Smooth muscle cell (in vitro differentiated cells): ENCODE measurements at regions not wholly inside any gene's neighbourhood (a gene's known extent, or its start where the extent isn't known, plus 50 kb on each side); places are given as distances from the start of the nearest gene placed in this dataset.

Experiments used
- DNase-seq: peaks from one replicate; lab custom pipeline; 2025; ENCODE audit not compliant: unreplicated experiment; lab: John Stamatoyannopoulos, UW
- H2AFZ ChIP-seq: fragments of 200-600 bp; sonication (generic); 2 replicates; pipeline ENCODE4 v1.6.0; 2016; ENCODE audit warnings: antibody characterized with exemption, low read depth, mild to moderate bottlenecking
- H3F3A ChIP-seq: fragments of 200-600 bp; sonication (generic); 2 replicates; pipeline ENCODE4 v1.6.0; 2017; ENCODE audit warnings: antibody characterized with exemption, low read depth
- H3K27ac ChIP-seq: fragments of 200-600 bp; sonication (generic); 2 replicates; pipeline ENCODE4 v1.5.1; 2016; ENCODE audit warnings: low read depth, mild to moderate bottlenecking
- H3K27me3 ChIP-seq: fragments of 200-600 bp; sonication (generic); 2 replicates; pipeline ENCODE4 v1.6.1; 2016; ENCODE audit warnings: low read depth, mild to moderate bottlenecking
- H3K36me3 ChIP-seq: fragments of 200-600 bp; sonication (generic); 2 replicates; pipeline ENCODE4 v1.5.1; 2016; ENCODE audit warnings: low read depth
- H3K4me1 ChIP-seq: fragments of 200-600 bp; sonication (generic); 2 replicates; pipeline ENCODE4 v1.5.1; 2016; ENCODE audit warnings: low read depth
- H3K4me2 ChIP-seq: fragments of 200-600 bp; sonication (generic); 2 replicates; pipeline ENCODE4 v1.6.0; 2016; ENCODE audit warnings: mild to moderate bottlenecking
- H3K4me3 ChIP-seq: fragments of 200-600 bp; sonication (generic); 2 replicates; pipeline ENCODE4 v1.5.1; 2016; ENCODE audit warnings: mild to moderate bottlenecking
- H3K79me2 ChIP-seq: fragments of 200-600 bp; sonication (generic); 2 replicates; pipeline ENCODE4 v1.6.0; 2016; ENCODE audit warnings: low read depth, mild to moderate bottlenecking
- H3K9ac ChIP-seq: fragments of 200-600 bp; sonication (generic); 2 replicates; pipeline ENCODE4 v1.6.0; 2016; ENCODE audit warnings: low read depth
- H3K9me3 ChIP-seq: fragments of 200-600 bp; sonication (generic); replicated peaks from 2 replicates; pipeline ENCODE4 v1.5.1; 2016; ENCODE audit warnings: low read depth
- H4K20me1 ChIP-seq: fragments of 200-600 bp; sonication (generic); 2 replicates; pipeline ENCODE4 v1.6.0; 2016; ENCODE audit warnings: low read depth
- CTCF ChIP-seq: fragments of 200-600 bp; sonication (generic); IDR thresholded peaks from 2 replicates; pipeline ENCODE4 v1.5.1; 2017; ENCODE audit warnings: borderline replicate concordance, mild to moderate bottlenecking, antibody characterized with exemption; ENCODE audit not compliant: insufficient read depth, poor library complexity, severe bottlenecking
- WGBS: methylation state at CpG from one replicate; pipeline ENCODE4 v1.1.7; 2016; ENCODE audit warnings: low lambda C conversion rate; 5-methylcytosine and 5-hydroxymethylcytosine counted together

- Histone ChIP-seq H3K4me3 (no peak overlapping the region), H3K9ac (no peak overlapping the region), H3K4me1 (no peaks in the 10 kb centered on the region), H3K27ac (no peak overlapping the region), H3K36me3 (no peaks in the 10 kb centered on the region), H3K79me2 (no peaks in the 10 kb centered on the region), H2AFZ (no peak overlapping the region), H3K27me3 (peaks cover 14% of the 10 kb centered on the region), H3F3A (no peaks in the 10 kb centered on the region), H4K20me1 (no peaks in the 10 kb centered on the region), H3K9me3 (no peaks in the 10 kb centered on the region), H3K4me2 (no peak overlapping the region)
- no peak for TF ChIP-seq CTCF
- DNase-seq: no peak
- 89% methylated on average over 8 of the region's 9 CpGs for WGBS
Measured at GRCh38 chr1:30171537-30172298, 551.7 kb downstream of the MATN1 start.

- Histone ChIP-seq H3K4me3 (no peak overlapping the region), H3K9ac (no peak overlapping the region), H3K4me1 (no peaks in the 10 kb centered on the region), H3K27ac (no peak overlapping the region), H3K4me2 (no peak overlapping the region), H3K9me3 (no peaks in the 10 kb centered on the region), H4K20me1 (no peaks in the 10 kb centered on the region), H3K79me2 (no peaks in the 10 kb centered on the region), H3K27me3 (peaks cover 15% of the 10 kb centered on the region), H3F3A (no peaks in the 10 kb centered on the region), H3K36me3 (no peaks in the 10 kb centered on the region), H2AFZ (no peak overlapping the region)
- DNase-seq: no peak
- no peak for TF ChIP-seq CTCF
- 80% methylated on average over 4 of the region's 4 CpGs for WGBS
Measured at GRCh38 chr1:30169269-30169668, 554.1 kb downstream of the MATN1 start.

GRCh38 chr1:30166174-30166573 is 557.2 kb downstream of the MATN1 start:
- Histone ChIP-seq H3K9me3 (no peaks in the 10 kb centered on the region), H3F3A (no peaks in the 10 kb centered on the region), H3K27me3 (peaks cover 21% of the 10 kb centered on the region), H3K4me1 (no peaks in the 10 kb centered on the region), H3K36me3 (no peaks in the 10 kb centered on the region), H4K20me1 (no peaks in the 10 kb centered on the region), H3K4me3 (no peak overlapping the region), H3K79me2 (no peaks in the 10 kb centered on the region), H3K27ac (no peak overlapping the region), H3K4me2 (no peak overlapping the region), H2AFZ (no peak overlapping the region), H3K9ac (no peak overlapping the region)
- DNase-seq: no peak
- no peak for TF ChIP-seq CTCF
- WGBS: 80% methylated on average over 5 of the region's 5 CpGs

GRCh38 chr1:30165116-30165515 is 558.3 kb downstream of the MATN1 start:
- Histone ChIP-seq H3K4me2 (no peak overlapping the region), H4K20me1 (no peaks in the 10 kb centered on the region), H3K4me3 (no peak overlapping the region), H3F3A (no peaks in the 10 kb centered on the region), H3K27me3 (peaks cover 21% of the 10 kb centered on the region), H3K36me3 (no peaks in the 10 kb centered on the region), H3K9me3 (no peaks in the 10 kb centered on the region), H3K4me1 (no peaks in the 10 kb centered on the region), H2AFZ (no peak overlapping the region), H3K79me2 (no peaks in the 10 kb centered on the region), H3K27ac (no peak overlapping the region), H3K9ac (no peak overlapping the region)
- WGBS: 89% methylated on average over 4 of the region's 4 CpGs
- no peak for DNase-seq
- TF ChIP-seq CTCF: no peak
